Activated naive CD8-positive, alpha-beta T cell (primary cell): ENCODE measurements at regions not wholly inside any gene's neighbourhood (a gene's known extent, or its start where the extent isn't known, plus 50 kb on each side); places are given as distances from the start of the nearest gene placed in this dataset.
"Not testable (repeated sequence)": the region's sequence is repeated elsewhere in the genome, so short reads cannot be mapped to it uniquely, and the experiment has no call there.

Experiments used
- H3K27ac Mint-ChIP-seq: one replicate; pipeline ENCODE4 v1.8.0; 2021; ENCODE audit warnings: mixed read lengths
- H3K27me3 Mint-ChIP-seq: one replicate; pipeline ENCODE4 v1.8.0; 2021; ENCODE audit warnings: mixed read lengths
- H3K36me3 Mint-ChIP-seq: one replicate; pipeline ENCODE4 v1.8.0; 2021; ENCODE audit warnings: mixed read lengths
- H3K4me1 Mint-ChIP-seq: one replicate; pipeline ENCODE4 v1.8.0; 2021; ENCODE audit warnings: low read depth, mixed read lengths
- H3K4me3 Mint-ChIP-seq: one replicate; pipeline ENCODE4 v1.8.0; 2021; ENCODE audit warnings: mild to moderate bottlenecking, mixed read lengths
- H3K9me3 Mint-ChIP-seq: one replicate; pipeline ENCODE4 v1.8.0; 2021; ENCODE audit warnings: low read depth, mixed read lengths

DNA sequence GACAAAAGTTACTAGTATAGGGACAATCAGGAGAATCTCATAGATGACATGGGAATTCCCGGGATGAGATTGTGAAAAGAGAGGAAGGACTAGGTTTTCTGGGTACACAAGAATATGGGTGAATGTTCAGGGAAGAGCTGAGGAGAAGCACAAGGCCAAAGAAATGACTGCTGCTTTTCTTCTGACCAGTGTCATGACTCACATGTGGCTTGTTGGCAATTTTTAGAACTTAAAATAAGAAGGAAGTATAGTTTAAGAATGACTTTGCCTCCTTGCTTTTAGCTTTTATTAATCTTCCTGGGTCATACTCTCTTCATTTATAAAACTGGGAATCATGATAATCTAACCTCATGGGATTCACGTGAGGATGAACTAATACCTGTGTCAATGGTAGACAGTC lies 652.4 kb upstream of the MEF2C start:
- Mint-ChIP-seq H3K4me1 (no peaks in the 10 kb centered on the region), H3K36me3 (no peaks in the 10 kb centered on the region), H3K27me3 (no peaks in the 10 kb centered on the region), H3K27ac (no peak overlapping the region), H3K9me3 (no peaks in the 10 kb centered on the region), H3K4me3 (no peak overlapping the region)

GRCh38 chr5:89534331-89534730 lies 651.3 kb upstream of the MEF2C start:
- H3K9me3 Mint-ChIP-seq, result no peaks in the 10 kb centered on the region
- no peaks in the 10 kb centered on the region for H3K27me3 Mint-ChIP-seq
- no peak overlapping the region for H3K4me3 Mint-ChIP-seq
- no peaks in the 10 kb centered on the region for H3K4me1 Mint-ChIP-seq
- no peak overlapping the region for H3K27ac Mint-ChIP-seq
- no peaks in the 10 kb centered on the region for H3K36me3 Mint-ChIP-seq

- Mint-ChIP-seq H3K27ac (no peak overlapping the region), H3K9me3 (peaks cover 14% of the 10 kb centered on the region), H3K27me3 (no peaks in the 10 kb centered on the region), H3K36me3 (no peaks in the 10 kb centered on the region), H3K4me1 (no peaks in the 10 kb centered on the region), H3K4me3 (no peak overlapping the region)
These were observed 641.8 kb upstream of the MEF2C start for GRCh38 chr5:89524785-89525184.

GRCh38 chr5:89523867-89524266 lies 640.9 kb upstream of the MEF2C start:
- not testable (repeated sequence) for H3K27ac Mint-ChIP-seq, H3K4me3 Mint-ChIP-seq, H3K36me3 Mint-ChIP-seq, H3K4me1 Mint-ChIP-seq, H3K27me3 Mint-ChIP-seq
- peaks cover 14% of the 10 kb centered on the region for H3K9me3 Mint-ChIP-seq

GRCh38 chr5:89520771-89521170 lies 637.8 kb upstream of the MEF2C start:
- Mint-ChIP-seq H3K27ac (no peak overlapping the region), H3K27me3 (no peaks in the 10 kb centered on the region), H3K4me3 (no peak overlapping the region), H3K36me3 (no peaks in the 10 kb centered on the region), H3K4me1 (no peaks in the 10 kb centered on the region), H3K9me3 (peaks cover 14% of the 10 kb centered on the region)

DNA sequence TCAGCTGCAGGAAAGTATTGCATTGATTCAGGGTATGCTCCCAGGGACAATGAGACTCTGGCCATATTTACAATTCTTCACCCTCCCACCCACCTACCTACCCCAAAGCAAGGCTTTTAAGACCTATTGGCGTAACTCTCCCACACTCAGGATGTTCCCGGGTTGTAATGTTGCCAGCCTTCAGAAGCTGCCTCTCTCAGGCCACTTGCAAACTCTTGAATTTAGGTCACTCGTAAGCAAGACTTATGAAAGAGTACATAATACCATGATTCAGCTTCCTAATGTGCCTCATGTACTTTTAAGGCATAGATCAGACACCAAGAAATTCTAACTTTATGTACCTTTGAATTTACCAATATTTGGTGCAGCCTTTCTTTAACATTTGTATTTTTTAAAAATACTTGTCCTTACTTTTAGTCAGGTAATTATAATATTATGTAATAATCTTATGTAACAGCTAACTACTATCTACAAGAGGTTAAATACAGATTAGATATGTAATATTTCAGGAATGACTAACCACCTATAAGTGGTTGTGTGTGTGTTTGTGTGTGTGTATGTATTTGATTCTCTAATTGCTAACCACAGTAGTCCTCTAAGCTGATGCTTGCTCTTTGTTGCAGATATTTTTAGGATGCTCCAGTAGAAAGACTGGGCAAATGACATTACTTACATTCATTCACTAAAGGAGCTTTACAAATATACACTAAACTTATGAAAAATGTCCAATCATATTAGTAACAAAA lies 630.5 kb upstream of the MEF2C start:
- H3K36me3 Mint-ChIP-seq, result no peaks in the 10 kb centered on the region

DNA sequence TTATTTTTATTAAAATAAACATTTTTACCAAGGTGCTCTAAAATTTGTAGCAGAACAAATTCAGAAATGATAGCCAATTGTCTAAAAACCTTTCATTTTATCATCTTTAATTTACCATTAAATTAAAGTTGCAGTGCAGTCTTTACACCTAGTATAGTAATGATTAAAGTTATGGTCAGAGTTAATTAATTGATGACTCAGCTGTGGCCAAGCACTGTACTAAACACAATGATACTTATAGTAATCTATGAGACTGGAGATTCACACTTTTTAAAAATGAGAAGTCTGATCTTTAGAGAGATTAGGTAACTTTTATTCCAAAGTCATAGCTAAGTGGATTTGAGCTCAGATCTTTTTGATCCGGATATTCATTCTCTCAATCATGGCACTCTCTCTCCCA lies 621.1 kb upstream of the MEF2C start:
- Mint-ChIP-seq H3K4me3 (no peak overlapping the region), H3K27ac (no peak overlapping the region), H3K4me1 (no peaks in the 10 kb centered on the region), H3K9me3 (no peaks in the 10 kb centered on the region), H3K27me3 (no peaks in the 10 kb centered on the region), H3K36me3 (no peaks in the 10 kb centered on the region)

More for the DNA sequence above, 630.5 kb upstream of the MEF2C start:
- Mint-ChIP-seq H3K27ac (no peak overlapping the region), H3K4me1 (no peaks in the 10 kb centered on the region), H3K4me3 (no peak overlapping the region), H3K9me3 (no peaks in the 10 kb centered on the region), H3K27me3 (no peaks in the 10 kb centered on the region)

DNA sequence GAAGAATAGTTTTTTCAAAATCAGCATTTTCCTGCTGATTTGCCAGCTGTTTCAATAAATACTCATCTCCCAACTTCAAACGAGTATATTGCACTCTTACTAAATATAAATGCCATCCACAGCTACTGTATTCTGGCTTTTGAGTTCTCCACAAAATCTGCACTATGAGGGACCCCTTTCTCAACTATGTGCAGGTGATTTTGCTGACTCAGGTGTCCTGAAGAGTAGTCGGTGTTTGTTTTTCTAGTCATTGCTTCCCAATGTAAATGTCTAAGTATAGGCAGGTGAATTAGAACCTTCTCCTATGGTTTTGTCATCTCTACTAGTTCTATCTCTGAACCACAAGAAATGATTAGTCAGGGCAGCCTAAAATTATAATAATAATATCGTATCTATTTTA lies 616.8 kb upstream of the MEF2C start:
- Mint-ChIP-seq H3K36me3 (no peaks in the 10 kb centered on the region), H3K9me3 (no peaks in the 10 kb centered on the region), H3K27ac (no peak overlapping the region), H3K4me3 (no peak overlapping the region), H3K4me1 (no peaks in the 10 kb centered on the region), H3K27me3 (no peaks in the 10 kb centered on the region)

DNA sequence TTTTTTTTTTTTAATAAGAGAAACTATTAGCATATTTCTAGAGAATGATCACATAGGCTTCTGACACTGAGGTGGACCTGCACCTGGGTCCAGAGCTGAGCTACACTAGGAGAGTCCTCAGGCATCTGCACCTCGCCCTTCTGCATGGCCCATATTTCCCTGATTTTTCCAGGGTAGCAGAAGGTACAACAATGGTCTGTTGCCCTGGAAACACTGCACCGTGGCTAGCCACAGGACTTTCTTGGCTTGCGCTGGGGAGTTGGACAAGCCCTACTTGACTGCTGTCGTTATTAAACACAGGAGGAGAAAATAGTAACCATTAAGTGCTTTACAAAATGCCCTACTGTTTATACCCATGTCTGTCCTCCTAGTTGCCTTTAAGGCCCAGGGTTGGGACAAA lies 615.7 kb upstream of the MEF2C start:
- Mint-ChIP-seq H3K27me3 (no peaks in the 10 kb centered on the region), H3K9me3 (no peaks in the 10 kb centered on the region), H3K4me1 (no peaks in the 10 kb centered on the region), H3K36me3 (no peaks in the 10 kb centered on the region), H3K4me3 (no peak overlapping the region), H3K27ac (no peak overlapping the region)

- no peaks in the 10 kb centered on the region for H3K9me3 Mint-ChIP-seq
- no peaks in the 10 kb centered on the region for H3K27me3 Mint-ChIP-seq
- no peaks in the 10 kb centered on the region for H3K36me3 Mint-ChIP-seq
- H3K27ac Mint-ChIP-seq, result no peak overlapping the region
- H3K4me1 Mint-ChIP-seq, result no peaks in the 10 kb centered on the region
- no peak overlapping the region for H3K4me3 Mint-ChIP-seq
These were observed 610.4 kb upstream of the MEF2C start for GRCh38 chr5:89493414-89493813.

GRCh38 chr5:89484962-89485361 lies 602.0 kb upstream of the MEF2C start:
- no peak overlapping the region for H3K27ac Mint-ChIP-seq
- peaks cover 4% of the 10 kb centered on the region for H3K9me3 Mint-ChIP-seq
- no peaks in the 10 kb centered on the region for H3K4me1 Mint-ChIP-seq
- H3K4me3 Mint-ChIP-seq, result no peak overlapping the region
- no peaks in the 10 kb centered on the region for H3K36me3 Mint-ChIP-seq
- H3K27me3 Mint-ChIP-seq, result no peaks in the 10 kb centered on the region

- H3K27me3 Mint-ChIP-seq, result no peaks in the 10 kb centered on the region
- no peaks in the 10 kb centered on the region for H3K4me1 Mint-ChIP-seq
- no peaks in the 10 kb centered on the region for H3K9me3 Mint-ChIP-seq
- H3K36me3 Mint-ChIP-seq, result no peaks in the 10 kb centered on the region
- H3K4me3 Mint-ChIP-seq, result no peak overlapping the region
- no peak overlapping the region for H3K27ac Mint-ChIP-seq
These were observed 597.5 kb upstream of the MEF2C start for GRCh38 chr5:89480406-89481007.

DNA sequence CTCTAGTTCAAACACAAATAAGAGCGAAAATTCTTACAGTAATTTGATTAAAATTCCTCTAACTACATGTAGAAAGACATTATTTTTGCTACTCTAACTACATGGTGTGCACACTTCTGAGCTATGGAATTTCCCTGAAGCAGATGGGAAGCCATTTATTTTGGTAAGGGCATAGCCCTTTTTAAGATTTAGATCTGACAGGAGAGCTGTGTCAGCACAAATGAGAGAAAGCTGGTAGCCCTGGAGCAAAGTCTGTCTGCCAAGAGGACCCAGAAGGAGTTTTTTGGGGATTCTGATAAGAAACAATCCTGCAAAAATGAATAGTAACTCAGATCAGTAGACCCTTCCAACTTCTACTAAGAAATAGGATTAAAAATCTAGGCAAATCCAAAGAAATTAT lies 595.9 kb upstream of the MEF2C start:
- no peaks in the 10 kb centered on the region for H3K9me3 Mint-ChIP-seq
- H3K4me1 Mint-ChIP-seq, result no peaks in the 10 kb centered on the region
- H3K27me3 Mint-ChIP-seq, result no peaks in the 10 kb centered on the region
- H3K27ac Mint-ChIP-seq, result no peak overlapping the region
- H3K4me3 Mint-ChIP-seq, result no peak overlapping the region
- no peaks in the 10 kb centered on the region for H3K36me3 Mint-ChIP-seq

DNA sequence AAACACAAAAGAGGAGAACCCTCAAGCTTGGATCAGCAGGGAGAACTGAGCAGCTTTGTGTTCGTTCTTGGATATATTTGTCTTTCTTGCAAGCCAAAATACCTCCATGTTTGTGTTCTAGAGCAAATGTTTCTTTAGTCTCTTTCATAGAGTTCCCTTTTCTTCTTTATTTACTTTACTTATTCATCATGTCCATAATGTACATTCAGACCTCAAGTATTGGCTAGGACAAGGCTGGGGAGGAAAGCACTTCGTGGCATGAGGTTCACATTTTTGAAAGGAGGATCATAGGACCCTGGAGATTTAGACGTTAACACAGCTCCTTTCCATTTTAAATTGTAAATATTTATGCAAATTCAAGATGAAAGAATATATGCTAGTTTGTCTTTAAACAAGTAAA lies 590.2 kb upstream of the MEF2C start:
- Mint-ChIP-seq H3K4me3 (no peak overlapping the region), H3K27ac (no peak overlapping the region), H3K4me1 (no peaks in the 10 kb centered on the region), H3K27me3 (no peaks in the 10 kb centered on the region), H3K36me3 (no peaks in the 10 kb centered on the region), H3K9me3 (no peaks in the 10 kb centered on the region)

DNA sequence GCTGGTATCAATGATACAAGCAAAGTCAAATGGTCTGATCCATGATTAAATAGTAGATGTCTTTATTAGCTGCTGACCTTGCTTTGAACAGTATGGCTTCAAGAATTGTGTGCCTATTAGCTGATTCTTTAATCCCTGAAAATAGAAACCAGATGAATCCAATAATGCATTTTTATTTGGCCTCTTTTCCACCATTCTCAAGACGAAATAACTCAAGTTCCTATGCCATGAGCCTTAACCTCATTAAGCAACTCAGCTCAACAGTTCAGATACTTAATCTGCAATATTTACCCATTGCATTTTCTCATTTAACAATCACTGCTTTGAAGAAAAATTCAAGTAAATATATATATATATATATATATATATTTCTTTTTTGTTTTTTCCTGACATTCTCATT lies 588.6 kb upstream of the MEF2C start:
- Mint-ChIP-seq H3K9me3 (no peaks in the 10 kb centered on the region), H3K27me3 (no peaks in the 10 kb centered on the region), H3K27ac (no peak overlapping the region), H3K4me1 (no peaks in the 10 kb centered on the region), H3K4me3 (no peak overlapping the region), H3K36me3 (no peaks in the 10 kb centered on the region)

DNA sequence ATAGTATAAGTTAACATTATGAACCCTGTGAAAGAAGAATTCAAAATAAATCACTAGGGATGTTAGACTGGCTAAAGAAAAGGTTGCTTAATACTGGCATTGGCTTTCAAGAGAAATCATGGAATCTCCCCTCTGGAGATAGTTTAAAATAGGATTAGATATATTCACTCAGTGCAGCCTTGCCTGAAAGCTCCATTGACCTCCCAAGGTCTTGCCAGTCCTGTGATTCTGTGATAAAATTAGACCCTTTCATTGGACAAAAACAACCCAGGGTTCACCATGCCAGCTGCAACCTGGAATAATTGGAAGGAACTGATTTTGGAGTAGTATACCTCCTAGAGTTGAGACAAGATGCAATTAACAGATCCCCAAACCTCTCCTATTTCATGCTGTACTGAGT lies 588.1 kb upstream of the MEF2C start:
- Mint-ChIP-seq H3K4me3 (no peak overlapping the region), H3K9me3 (no peaks in the 10 kb centered on the region), H3K27ac (no peak overlapping the region), H3K36me3 (no peaks in the 10 kb centered on the region), H3K4me1 (no peaks in the 10 kb centered on the region), H3K27me3 (no peaks in the 10 kb centered on the region)
